HCT116 (cell line): ENCODE measurements at regions not wholly inside any gene's neighbourhood (a gene's known extent, or its start where the extent isn't known, plus 50 kb on each side); places are given as distances from the start of the nearest gene placed in this dataset.

ENCODE experiments used
- ATAC-seq: fragments of 200-7000 bp; cut with Tn5 transposase; 2 replicates; pipeline ENCODE4 v1.9.1; 2020; ENCODE audit warnings: mild to moderate bottlenecking, moderate library complexity
- BruUV-seq: library from RNA; stranded (reverse); fragments of 400-500 nt; replicated peaks from 2 replicates; lab custom pipeline; 2021; lab: Mats Ljungman, UMichigan
- CTCF ChIA-PET: fragments of 300-600 bp; sonication (Branson Sonifier 250); formaldehyde crosslinking; loops from one replicate; lab custom pipeline; 2021; ENCODE audit warnings: antibody characterized with exemption; lab: Charles Lee
- POLR2A ChIA-PET: fragments of 300-600, 350-600 bp; sonication (Branson Sonifier 250); formaldehyde crosslinking; loops from one replicate; lab custom pipeline; 2021; ENCODE audit warnings: antibody characterized with exemption; lab: Charles Lee
- RAD21 ChIA-PET, 2 experiments: fragments of 300-600 bp; sonication (Branson Sonifier 250); formaldehyde crosslinking; loops; one replicate each; lab custom pipeline; 2023; ENCODE audit warnings: low total read pairs in 2 of 2; ENCODE audit not compliant: uncharacterized antibody in 2 of 2, unreplicated experiment in 2 of 2, low non-redundant PET in 1 of 2; lab: Charles Lee
- DNase-seq: peaks from one replicate; pipeline ENCODE4 v3.0.0-alpha.2; 2010; ENCODE audit warnings: low read depth, low spot score
- H2AFZ ChIP-seq: fragments of 200-600 bp; shearing (Covaris generic), sonication (generic); 2 replicates; pipeline ENCODE4 v1.6.1; 2017; ENCODE audit warnings: low read depth, mixed run types, mixed read lengths, antibody characterized with exemption, low read length; ENCODE audit not compliant: poor library complexity, severe bottlenecking
- H3K27ac ChIP-seq: 2 replicates; pipeline ENCODE4 v1.5.1; 2012; ENCODE audit warnings: low read depth, low read length
- H3K27me3 ChIP-seq: fragments of 200-600 bp; sonication (generic); 2 replicates; pipeline ENCODE4 v1.6.1; 2016; ENCODE audit warnings: mixed run types, low read length, mixed read lengths; ENCODE audit not compliant: insufficient read depth
- H3K36me3 ChIP-seq, 2 experiments: fragments of 200-500 bp in 1 of 2; fragments of 200-600 bp in 1 of 2; sonication (Bioruptor generic) in 1 of 2; sonication (generic) in 1 of 2; 2 replicates each; pipeline versions ENCODE4 v1.5.1 to v1.6.1; 2014 to 2016; ENCODE audit warnings: low read length in 2 of 2, inconsistent platforms in 1 of 2, mixed read lengths in 1 of 2, mixed run types in 1 of 2; ENCODE audit not compliant: insufficient read depth in 2 of 2, control insufficient read depth in 1 of 2
- H3K4me1 ChIP-seq, 2 experiments: fragments of 200-600 bp in 1 of 2; sonication (generic) in 1 of 2; 2 replicates each; pipeline versions ENCODE4 v1.5.1 to v1.6.1; 2012 to 2017; ENCODE audit warnings: low read length in 2 of 2, inconsistent platforms in 1 of 2, mild to moderate bottlenecking in 1 of 2, mixed read lengths in 1 of 2, mixed run types in 1 of 2, moderate library complexity in 1 of 2; ENCODE audit not compliant: insufficient read depth in 2 of 2, control insufficient read depth in 1 of 2
- H3K4me2 ChIP-seq: fragments of 200-600 bp; sonication (generic); 2 replicates; pipeline ENCODE4 v1.6.1; 2017; ENCODE audit warnings: mixed run types, low read length, mixed read lengths
- H3K4me3 ChIP-seq, 2 experiments: fragments of 200-600 bp in 1 of 2; sonication (generic) in 1 of 2; replicated peaks in 1 of 2; 2 replicates each; pipeline ENCODE4 v1.5.1; 2011 to 2016; ENCODE audit warnings: low read length in 2 of 2, control low read depth in 1 of 2, low read depth in 1 of 2, mild to moderate bottlenecking in 1 of 2, mixed read lengths in 1 of 2, mixed run types in 1 of 2
- H3K79me2 ChIP-seq: fragments of 200-600 bp; sonication (generic); 2 replicates; pipeline ENCODE4 v1.6.1; 2017; ENCODE audit warnings: mild to moderate bottlenecking, mixed run types, low read length, moderate library complexity, mixed read lengths; ENCODE audit not compliant: insufficient read depth
- H3K9ac ChIP-seq: fragments of 200-600 bp; sonication (generic); 2 replicates; pipeline ENCODE4 v1.6.1; 2016; ENCODE audit warnings: low read length, mixed read lengths
- H3K9me2 ChIP-seq: fragments of 200-600 bp; sonication (generic), shearing (Covaris generic); 2 replicates; pipeline ENCODE4 v1.6.1; 2017; ENCODE audit warnings: mixed run types, mild to moderate bottlenecking, moderate library complexity; ENCODE audit not compliant: insufficient read depth
- H3K9me3 ChIP-seq, 2 experiments: fragments of 200-500 bp in 1 of 2; fragments of 200-600 bp in 1 of 2; sonication (Bioruptor generic) in 1 of 2; sonication (generic) in 1 of 2; 2 replicates each; pipeline ENCODE4 v1.6.1; 2014 to 2017; ENCODE audit warnings: low read length in 2 of 2, mixed read lengths in 2 of 2, inconsistent platforms in 1 of 2, low read depth in 1 of 2, mild to moderate bottlenecking in 1 of 2, mixed run types in 1 of 2, moderate library complexity in 1 of 2; ENCODE audit not compliant: control insufficient read depth in 1 of 2, insufficient read depth in 1 of 2
- H4K20me1 ChIP-seq: fragments of 200-600 bp; sonication (generic), shearing (Covaris generic); 2 replicates; pipeline ENCODE4 v1.6.1; 2017; ENCODE audit warnings: mixed run types, mild to moderate bottlenecking, moderate library complexity; ENCODE audit not compliant: insufficient read depth
- CBX3 ChIP-seq: IDR thresholded peaks from 2 replicates; pipeline ENCODE4 v1.6.1; 2012; ENCODE audit warnings: low read depth
- CEBPB ChIP-seq: IDR thresholded peaks from 2 replicates; pipeline ENCODE4 v1.6.1; 2012; ENCODE audit warnings: low read depth
- EGR1 ChIP-seq: IDR thresholded peaks from 2 replicates; pipeline ENCODE4 v1.6.1; 2012; ENCODE audit warnings: low read depth
- EZH2phosphoT487 ChIP-seq: fragments of 200-600 bp; IDR thresholded peaks from 2 replicates; pipeline ENCODE4 v1.6.1; 2018; ENCODE audit warnings: antibody characterized with exemption, borderline replicate concordance
- FOSL1 ChIP-seq: IDR thresholded peaks from 2 replicates; pipeline ENCODE4 v1.6.1; 2012; ENCODE audit warnings: low read depth
- POLR2A ChIP-seq: IDR thresholded peaks from 2 replicates; pipeline ENCODE4 v1.7.0; 2011; ENCODE audit warnings: borderline replicate concordance; ENCODE audit not compliant: insufficient read depth, insufficient read length; ENCODE audit errors: extremely low read depth
- RAD21 ChIP-seq: IDR thresholded peaks from 2 replicates; pipeline ENCODE4 v1.6.1; 2012; ENCODE audit warnings: low read depth, mild to moderate bottlenecking
- SIN3A ChIP-seq: IDR thresholded peaks from 2 replicates; pipeline ENCODE4 v1.6.1; 2012; ENCODE audit warnings: low read depth
- SRF ChIP-seq: IDR thresholded peaks from 2 replicates; pipeline ENCODE4 v1.6.1; 2012; ENCODE audit warnings: low read depth
- TCF7L2 ChIP-seq: IDR thresholded peaks from 2 replicates; pipeline ENCODE4 v1.7.0; 2011; ENCODE audit warnings: borderline replicate concordance, inconsistent platforms; ENCODE audit not compliant: insufficient read depth, insufficient read length; ENCODE audit errors: extremely low read depth
- ZBTB33 ChIP-seq: IDR thresholded peaks from 2 replicates; pipeline ENCODE4 v1.6.1; 2011; ENCODE audit warnings: mild to moderate bottlenecking, low read length, moderate library complexity; ENCODE audit not compliant: insufficient replicate concordance; ENCODE audit errors: extremely low read depth
- ZFX ChIP-seq: fragments of 450-650 bp; IDR thresholded peaks from 2 replicates; pipeline ENCODE4 v1.6.1; 2017
- intact Hi-C: fragments of 100-400 bp; cut with micrococcal nuclease; formaldehyde crosslinking; loops from 2 replicates; pipeline ENCODE4 v1.10.0; 2022
- TF ChIP-seq, protein P1 (sequence below): IDR thresholded peaks from 2 replicates; pipeline ENCODE4 v1.6.1; 2012; ENCODE audit warnings: low read depth

- Histone ChIP-seq H3K9me2 (no peaks in the 10 kb centered on the region), H4K20me1 (no peaks in the 10 kb centered on the region), H3K9me3 (no peaks in the 10 kb centered on the region), H3K79me2 (no peaks in the 10 kb centered on the region), H3K4me3 (no peak overlapping the region), H3K4me1 (peaks cover 6 to 12% of the 10 kb centered on the region in 2 experiments; a peak in 3 of 4 replicates), H3K4me2 (no peak overlapping the region), H3K9ac (no peak overlapping the region), H2AFZ (no peak overlapping the region), H3K27ac (no peak overlapping the region), H3K36me3 (no peaks in the 10 kb centered on the region), H3K27me3 (no peaks in the 10 kb centered on the region)
- ATAC-seq (no peak), DNase-seq (no peak)
- intact Hi-C loops, result no loop called here
- TF ChIP-seq SRF (no peak), RAD21 (no peak), EZH2phosphoT487 (no peak), TCF7L2 (no peak), EGR1 (no peak), CEBPB (no peak), ZBTB33 (no peak), POLR2A (no peak), FOSL1 (no peak), ZFX (no peak), SIN3A (no peak), CBX3 (no peak)
- TF ChIP-seq, protein P1, sequence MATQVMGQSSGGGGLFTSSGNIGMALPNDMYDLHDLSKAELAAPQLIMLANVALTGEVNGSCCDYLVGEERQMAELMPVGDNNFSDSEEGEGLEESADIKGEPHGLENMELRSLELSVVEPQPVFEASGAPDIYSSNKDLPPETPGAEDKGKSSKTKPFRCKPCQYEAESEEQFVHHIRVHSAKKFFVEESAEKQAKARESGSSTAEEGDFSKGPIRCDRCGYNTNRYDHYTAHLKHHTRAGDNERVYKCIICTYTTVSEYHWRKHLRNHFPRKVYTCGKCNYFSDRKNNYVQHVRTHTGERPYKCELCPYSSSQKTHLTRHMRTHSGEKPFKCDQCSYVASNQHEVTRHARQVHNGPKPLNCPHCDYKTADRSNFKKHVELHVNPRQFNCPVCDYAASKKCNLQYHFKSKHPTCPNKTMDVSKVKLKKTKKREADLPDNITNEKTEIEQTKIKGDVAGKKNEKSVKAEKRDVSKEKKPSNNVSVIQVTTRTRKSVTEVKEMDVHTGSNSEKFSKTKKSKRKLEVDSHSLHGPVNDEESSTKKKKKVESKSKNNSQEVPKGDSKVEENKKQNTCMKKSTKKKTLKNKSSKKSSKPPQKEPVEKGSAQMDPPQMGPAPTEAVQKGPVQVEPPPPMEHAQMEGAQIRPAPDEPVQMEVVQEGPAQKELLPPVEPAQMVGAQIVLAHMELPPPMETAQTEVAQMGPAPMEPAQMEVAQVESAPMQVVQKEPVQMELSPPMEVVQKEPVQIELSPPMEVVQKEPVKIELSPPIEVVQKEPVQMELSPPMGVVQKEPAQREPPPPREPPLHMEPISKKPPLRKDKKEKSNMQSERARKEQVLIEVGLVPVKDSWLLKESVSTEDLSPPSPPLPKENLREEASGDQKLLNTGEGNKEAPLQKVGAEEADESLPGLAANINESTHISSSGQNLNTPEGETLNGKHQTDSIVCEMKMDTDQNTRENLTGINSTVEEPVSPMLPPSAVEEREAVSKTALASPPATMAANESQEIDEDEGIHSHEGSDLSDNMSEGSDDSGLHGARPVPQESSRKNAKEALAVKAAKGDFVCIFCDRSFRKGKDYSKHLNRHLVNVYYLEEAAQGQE, result no peak
- ChIA-PET CTCF (no interaction called here), RAD21 (no interaction called here), POLR2A (no interaction called here)
- BruUV-seq, result no TSS peak
These were observed 248.1 kb upstream of the RAB4A start for GRCh38 chr1:229022595-229023333.
